HUES64 (cell line): ENCODE measurements at regions not wholly inside any gene's neighbourhood (a gene's known extent, or its start where the extent isn't known, plus 50 kb on each side); places are given as distances from the start of the nearest gene placed in this dataset.
"Not testable (repeated sequence)": the region's sequence is repeated elsewhere in the genome, so short reads cannot be mapped to it uniquely, and the experiment has no call there.

Experiments used
- H3K27ac ChIP-seq: 2 replicates; pipeline ENCODE4 v1.7.0; 2013; ENCODE audit warnings: low read depth, low read length, inconsistent platforms
- H3K27me3 ChIP-seq: 2 replicates; pipeline ENCODE4 v1.6.1; 2013; ENCODE audit warnings: mild to moderate bottlenecking, low read length; ENCODE audit not compliant: insufficient read depth
- H3K36me3 ChIP-seq: 2 replicates; pipeline ENCODE4 v1.6.1; 2013; ENCODE audit warnings: mild to moderate bottlenecking, low read length; ENCODE audit not compliant: insufficient read depth
- H3K4me1 ChIP-seq: 2 replicates; pipeline ENCODE4 v1.6.1; 2013; ENCODE audit warnings: mild to moderate bottlenecking, low read length, moderate library complexity; ENCODE audit not compliant: insufficient read depth
- H3K4me3 ChIP-seq: 2 replicates; pipeline ENCODE4 v1.5.1; 2013; ENCODE audit warnings: mild to moderate bottlenecking, low read length, moderate library complexity
- H3K9ac ChIP-seq: 2 replicates; pipeline ENCODE4 v1.6.1; 2013; ENCODE audit warnings: mild to moderate bottlenecking, low read depth, low read length
- H3K9me3 ChIP-seq: 2 replicates; pipeline ENCODE4 v1.6.1; 2013; ENCODE audit warnings: low read depth, low read length; ENCODE audit not compliant: insufficient read depth
- WGBS: fragments of 150-250, 120-280 bp; methylation state at CpG from one replicate; pipeline ENCODE4 v1.1.7; 2013; ENCODE audit warnings: missing lambda C conversion rate; 5-methylcytosine and 5-hydroxymethylcytosine counted together

GRCh38 chr22:17285656-17286055 lies 66.4 kb upstream of the ADA2 start:
- WGBS = 79% methylated on average over 3 of the region's 3 CpGs
- peaks cover 3% of the 10 kb centered on the region; the same call in 1 of the 2 replicates for H3K4me1 ChIP-seq
- no peaks in the 10 kb centered on the region for H3K27me3 ChIP-seq
- no peaks in the 10 kb centered on the region for H3K36me3 ChIP-seq
- H3K27ac ChIP-seq = no peak overlapping the region
- H3K4me3 ChIP-seq = no peak overlapping the region
- no peak overlapping the region for H3K9ac ChIP-seq
- H3K9me3 ChIP-seq = no peaks in the 10 kb centered on the region

GRCh38 chr22:17284888-17285287 lies 65.7 kb upstream of the ADA2 start:
- no peak overlapping the region for H3K9ac ChIP-seq
- H3K9me3 ChIP-seq = no peaks in the 10 kb centered on the region
- 92% methylated on average over 10 of the region's 10 CpGs for WGBS
- peaks cover 3% of the 10 kb centered on the region; the same call in 1 of the 2 replicates for H3K4me1 ChIP-seq
- no peak overlapping the region for H3K27ac ChIP-seq
- no peaks in the 10 kb centered on the region for H3K27me3 ChIP-seq
- H3K36me3 ChIP-seq = no peaks in the 10 kb centered on the region
- no peak overlapping the region for H3K4me3 ChIP-seq

GRCh38 chr22:17284466-17284865 lies 65.2 kb upstream of the ADA2 start:
- no peak overlapping the region for H3K4me3 ChIP-seq
- WGBS = 85% methylated on average over 2 of the region's 2 CpGs
- H3K36me3 ChIP-seq = no peaks in the 10 kb centered on the region
- no peaks in the 10 kb centered on the region for H3K27me3 ChIP-seq
- H3K9ac ChIP-seq = no peak overlapping the region
- H3K27ac ChIP-seq = no peak overlapping the region
- H3K9me3 ChIP-seq = no peaks in the 10 kb centered on the region
- H3K4me1 ChIP-seq = peaks cover 3% of the 10 kb centered on the region; the same call in 1 of the 2 replicates

- not testable (repeated sequence) for H3K9me3 ChIP-seq, H3K4me1 ChIP-seq, H3K27me3 ChIP-seq, H3K9ac ChIP-seq, H3K27ac ChIP-seq, H3K36me3 ChIP-seq, H3K4me3 ChIP-seq
- 97% methylated on average over 10 of the region's 10 CpGs for WGBS
Observed at GRCh38 chr22:17283865-17284264, 64.6 kb upstream of the ADA2 start.

GRCh38 chr22:17283423-17283822 lies 64.2 kb upstream of the ADA2 start:
- 95% methylated on average over 4 of the region's 4 CpGs for WGBS
- Histone ChIP-seq H3K27me3 (no peaks in the 10 kb centered on the region), H3K36me3 (no peaks in the 10 kb centered on the region), H3K4me1 (peaks cover 3% of the 10 kb centered on the region; the same call in 1 of the 2 replicates), H3K9ac (no peak overlapping the region), H3K27ac (no peak overlapping the region), H3K4me3 (no peak overlapping the region), H3K9me3 (no peaks in the 10 kb centered on the region)

- 88% methylated on average over 7 of the region's 8 CpGs for WGBS
Observed at GRCh38 chr22:17281440-17281841, 62.2 kb upstream of the ADA2 start.

GRCh38 chr22:17281026-17281425 lies 61.8 kb upstream of the ADA2 start:
- H3K9ac ChIP-seq = no peak overlapping the region
- H3K27ac ChIP-seq = no peak overlapping the region
- WGBS = 93% methylated on average over 5 of the region's 5 CpGs
- H3K4me3 ChIP-seq = no peak overlapping the region
- H3K4me1 ChIP-seq = no peaks in the 10 kb centered on the region
- H3K9me3 ChIP-seq = no peaks in the 10 kb centered on the region
- H3K36me3 ChIP-seq = no peaks in the 10 kb centered on the region
- H3K27me3 ChIP-seq = no peaks in the 10 kb centered on the region

More at GRCh38 chr22:17281440-17281841, 62.2 kb upstream of the ADA2 start:
- Histone ChIP-seq H3K4me1 (no peaks in the 10 kb centered on the region), H3K9me3 (no peaks in the 10 kb centered on the region), H3K9ac (no peak overlapping the region), H3K36me3 (no peaks in the 10 kb centered on the region), H3K4me3 (no peak overlapping the region), H3K27me3 (no peaks in the 10 kb centered on the region), H3K27ac (no peak overlapping the region)

- H3K36me3 ChIP-seq = no peaks in the 10 kb centered on the region
- peak overlapping the region; percentile 50; the same call in 1 of the 2 replicates for H3K9ac ChIP-seq
- H3K27me3 ChIP-seq = no peaks in the 10 kb centered on the region
- no peaks in the 10 kb centered on the region for H3K9me3 ChIP-seq
- no peak overlapping the region; the same call in 1 of the 2 replicates for H3K4me3 ChIP-seq
- 16% methylated on average over 4 of the region's 4 CpGs for WGBS
- peak overlapping the region; percentile 90 for H3K27ac ChIP-seq
- peaks cover 37% of the 10 kb centered on the region for H3K4me1 ChIP-seq
Observed at GRCh38 chr22:17272511-17272991, 53.3 kb upstream of the ADA2 start.

GRCh38 chr22:17271711-17272451 lies 52.6 kb upstream of the ADA2 start:
- Histone ChIP-seq H3K27ac (peak overlapping the region; percentile 90), H3K36me3 (no peaks in the 10 kb centered on the region), H3K27me3 (no peaks in the 10 kb centered on the region), H3K4me1 (peaks cover 43% of the 10 kb centered on the region), H3K9ac (no peak overlapping the region), H3K9me3 (no peaks in the 10 kb centered on the region), H3K4me3 (no peak overlapping the region)
- 92% methylated on average over 8 of the region's 8 CpGs for WGBS

- Histone ChIP-seq H3K27ac (no peak overlapping the region), H3K9ac (no peak overlapping the region), H3K4me3 (no peak overlapping the region), H3K4me1 (peaks cover 62% of the 10 kb centered on the region), H3K9me3 (no peaks in the 10 kb centered on the region), H3K36me3 (no peaks in the 10 kb centered on the region), H3K27me3 (no peaks in the 10 kb centered on the region)
- WGBS = 82% methylated on average over 14 of the region's 14 CpGs
Observed at GRCh38 chr22:17269607-17270261, 50.5 kb upstream of the ADA2 start.

GRCh38 chr22:17269224-17269606 lies 50.0 kb upstream of the ADA2 start:
- no peak overlapping the region for H3K9ac ChIP-seq
- H3K36me3 ChIP-seq = no peaks in the 10 kb centered on the region
- peak overlapping the region; percentile 27; the same call in 1 of the 2 replicates for H3K27ac ChIP-seq
- WGBS = 88% methylated on average over 2 of the region's 2 CpGs
- H3K4me3 ChIP-seq = no peak overlapping the region
- no peaks in the 10 kb centered on the region for H3K9me3 ChIP-seq
- H3K27me3 ChIP-seq = no peaks in the 10 kb centered on the region
- peaks cover 66% of the 10 kb centered on the region for H3K4me1 ChIP-seq
